ENCODE measurements at regions not wholly inside any gene's neighbourhood (a gene's known extent, or its start where the extent isn't known, plus 50 kb on each side); places are given as distances from the start of the nearest gene placed in this dataset.

DNA sequence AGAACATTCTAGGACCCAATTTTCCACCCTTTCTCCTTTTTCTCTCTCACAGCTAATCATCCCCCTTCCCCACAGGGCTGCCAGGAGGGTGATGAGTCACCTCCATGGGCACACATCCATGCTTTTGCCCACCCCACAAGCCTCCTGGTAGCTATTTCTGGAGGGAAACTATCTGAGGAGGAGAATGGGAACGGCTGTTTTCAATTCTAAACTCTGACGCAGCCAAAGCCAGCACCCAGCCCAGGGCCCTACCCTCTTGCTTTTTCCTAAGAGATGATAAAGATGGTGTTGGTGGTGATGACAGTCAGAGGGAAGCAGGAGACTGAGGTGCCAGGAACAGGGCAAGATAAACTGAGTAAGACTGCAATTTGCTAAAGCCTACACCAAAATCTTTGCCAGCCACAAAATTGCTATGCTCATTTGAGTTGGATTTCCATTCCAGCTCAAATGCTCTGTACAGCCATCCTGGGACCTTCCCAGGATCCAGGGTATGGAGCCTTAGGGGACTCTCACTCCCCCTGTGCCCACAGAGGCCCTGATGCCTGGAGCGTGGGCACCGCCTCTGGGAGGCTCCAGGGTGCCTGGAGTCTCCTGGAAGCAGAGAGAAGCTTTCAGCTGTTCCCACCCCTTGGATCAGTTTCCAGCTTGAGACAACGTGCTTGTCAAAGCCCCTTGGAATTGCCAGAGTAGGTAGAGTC is 62.0 kb upstream of the FZD7 start:
- intact Hi-C loops (cut with DNase I; ENCODE audit: low total_unique reads) (no loop called here), in situ Hi-C loops (cut with MboI; ENCODE audit: low pct_ligation_motif_present in 1 of 4, low pct_unique_long_range_greater_than_20kb in 1 of 4, low sequenced_read_pairs in 3 of 4) (no loop called here)
- Histone ChIP-seq H3K4me1 (peaks cover 0 to 9% (median 5%) of the 10 kb centered on the region in 4 donors), H3K36me3 (no peaks in the 10 kb centered on the region), H3K27ac (no peak overlapping the region), H3K9me3 (no peaks in the 10 kb centered on the region), H3K27me3 (no peaks in the 10 kb centered on the region), H3K4me3 (no peak overlapping the region)
- TF ChIP-seq POLR2A (IDR thresholded peaks at IDR 0.05): no peak
- TF ChIP-seq POLR2AphosphoS5 (IDR thresholded peaks at IDR 0.05): no peak
- TF ChIP-seq, protein P1, sequence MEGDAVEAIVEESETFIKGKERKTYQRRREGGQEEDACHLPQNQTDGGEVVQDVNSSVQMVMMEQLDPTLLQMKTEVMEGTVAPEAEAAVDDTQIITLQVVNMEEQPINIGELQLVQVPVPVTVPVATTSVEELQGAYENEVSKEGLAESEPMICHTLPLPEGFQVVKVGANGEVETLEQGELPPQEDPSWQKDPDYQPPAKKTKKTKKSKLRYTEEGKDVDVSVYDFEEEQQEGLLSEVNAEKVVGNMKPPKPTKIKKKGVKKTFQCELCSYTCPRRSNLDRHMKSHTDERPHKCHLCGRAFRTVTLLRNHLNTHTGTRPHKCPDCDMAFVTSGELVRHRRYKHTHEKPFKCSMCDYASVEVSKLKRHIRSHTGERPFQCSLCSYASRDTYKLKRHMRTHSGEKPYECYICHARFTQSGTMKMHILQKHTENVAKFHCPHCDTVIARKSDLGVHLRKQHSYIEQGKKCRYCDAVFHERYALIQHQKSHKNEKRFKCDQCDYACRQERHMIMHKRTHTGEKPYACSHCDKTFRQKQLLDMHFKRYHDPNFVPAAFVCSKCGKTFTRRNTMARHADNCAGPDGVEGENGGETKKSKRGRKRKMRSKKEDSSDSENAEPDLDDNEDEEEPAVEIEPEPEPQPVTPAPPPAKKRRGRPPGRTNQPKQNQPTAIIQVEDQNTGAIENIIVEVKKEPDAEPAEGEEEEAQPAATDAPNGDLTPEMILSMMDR (IDR thresholded peaks at IDR 0.05): no peak
- no peak for TF ChIP-seq EP300 (IDR thresholded peaks at IDR 0.05; ENCODE audit: low read depth)
- WGBS, 2 donors (ENCODE audit: low coverage in 1 of 2): 71% methylated on average over 3 of the region's 5 CpGs; no CpG with 5 or more reads in 1 of the 2 donors
- no peak for DNase-seq

DNA sequence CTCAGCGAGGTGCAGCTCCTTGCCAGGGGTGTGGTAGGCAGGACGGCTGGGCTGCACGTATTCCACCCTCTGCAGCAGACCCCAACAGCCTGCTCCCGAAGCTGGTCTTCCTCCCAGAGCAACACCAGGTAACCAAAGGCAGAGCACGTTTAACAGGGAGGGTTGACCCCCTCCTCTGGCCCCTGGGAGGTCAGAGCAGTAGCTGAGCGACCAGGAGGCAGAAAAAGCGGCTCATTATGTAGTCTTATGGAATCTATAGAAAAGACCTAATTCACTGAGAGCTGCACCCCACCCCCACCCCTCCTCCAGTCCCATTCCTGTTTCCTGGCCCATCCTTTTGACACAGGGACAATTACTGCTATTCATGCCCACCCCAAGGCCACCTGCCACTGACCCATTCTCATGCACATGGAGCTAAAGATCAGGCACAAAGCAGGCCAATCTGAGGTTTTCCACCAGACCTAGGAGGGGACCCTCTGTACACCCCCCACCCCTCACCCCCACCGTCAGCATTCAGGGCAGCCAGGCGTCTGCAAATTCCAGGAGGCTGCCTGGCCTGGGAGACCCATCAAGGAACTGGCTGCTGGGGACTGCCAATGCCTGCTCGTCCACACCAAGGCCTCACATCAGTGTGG is 60.9 kb upstream of the FZD7 start:
- intact Hi-C loops (cut with DNase I; ENCODE audit: low total_unique reads) (no loop called here), in situ Hi-C loops (cut with MboI; ENCODE audit: low pct_ligation_motif_present in 1 of 4, low pct_unique_long_range_greater_than_20kb in 1 of 4, low sequenced_read_pairs in 3 of 4) (no loop called here)
- Histone ChIP-seq H3K4me3 (no peak overlapping the region), H3K27ac (no peak overlapping the region), H3K27me3 (no peaks in the 10 kb centered on the region), H3K9me3 (no peaks in the 10 kb centered on the region), H3K36me3 (no peaks in the 10 kb centered on the region), H3K4me1 (peaks cover 0 to 9% (median 5%) of the 10 kb centered on the region in 4 donors)
- no peak for DNase-seq
- TF ChIP-seq EP300 (IDR thresholded peaks at IDR 0.05; ENCODE audit: low read depth) (no peak), POLR2A (IDR thresholded peaks at IDR 0.05) (no peak), POLR2AphosphoS5 (IDR thresholded peaks at IDR 0.05) (no peak)
- TF ChIP-seq, protein P1 (IDR thresholded peaks at IDR 0.05): no peak
- 75 to 88% methylated on average over 2 to 10 of the region's 10 CpGs for WGBS, 2 donors (ENCODE audit: low coverage in 1 of 2)

DNA sequence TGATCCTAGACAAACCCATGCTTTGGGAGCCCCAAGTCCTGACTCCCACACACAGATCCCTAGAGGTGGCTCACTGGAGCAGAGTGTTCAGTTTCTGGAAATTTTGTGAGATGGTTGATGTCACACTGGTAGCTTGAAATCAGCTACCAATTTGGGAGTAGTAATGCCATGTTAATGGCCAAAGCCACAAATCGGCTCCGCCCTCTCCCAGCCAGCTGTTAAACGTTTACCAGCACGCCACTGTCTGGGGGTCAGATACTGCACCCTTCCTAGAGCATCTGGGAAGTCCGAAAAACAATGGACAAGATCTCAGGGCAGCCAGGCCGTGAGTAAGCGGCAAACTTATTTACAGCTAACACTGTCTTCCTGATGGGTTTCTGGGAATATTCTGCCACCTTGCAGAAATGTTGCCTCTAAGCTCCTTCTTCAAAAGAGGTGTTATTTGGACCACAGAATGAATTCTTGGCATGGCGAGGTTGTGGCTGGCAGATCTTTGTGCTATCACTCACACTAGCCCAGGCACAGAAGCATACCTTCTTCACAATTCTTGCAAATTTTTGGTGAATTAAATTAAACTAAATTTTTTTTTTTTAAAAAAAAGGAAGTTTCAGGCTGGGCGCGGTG is 60.2 kb upstream of the FZD7 start:
- no peaks in the 10 kb centered on the region for H3K9me3 ChIP-seq
- intact Hi-C loops (cut with DNase I; ENCODE audit: low total_unique reads) (no loop called here), in situ Hi-C loops (cut with MboI; ENCODE audit: low pct_ligation_motif_present in 1 of 4, low pct_unique_long_range_greater_than_20kb in 1 of 4, low sequenced_read_pairs in 3 of 4) (no loop called here)
- peaks cover 0 to 9% (median 5%) of the 10 kb centered on the region in 4 donors for H3K4me1 ChIP-seq
- TF ChIP-seq EP300 (IDR thresholded peaks at IDR 0.05; ENCODE audit: low read depth) (no peak), POLR2A (IDR thresholded peaks at IDR 0.05) (no peak), POLR2AphosphoS5 (IDR thresholded peaks at IDR 0.05) (no peak)
- TF ChIP-seq, protein P1 (IDR thresholded peaks at IDR 0.05): no peak
- DNase-seq: no peak
- no peak overlapping the region for H3K27ac ChIP-seq
- H3K4me3 ChIP-seq: no peak overlapping the region
- WGBS, 2 donors (ENCODE audit: low coverage in 1 of 2): 78 to 82% methylated on average over 10 of the region's 10 CpGs
- no peaks in the 10 kb centered on the region for H3K27me3 ChIP-seq
- no peaks in the 10 kb centered on the region for H3K36me3 ChIP-seq

All from transverse colon (tissue), 4 donors.